Astrocyte (in vitro differentiated cells and primary cell): ENCODE measurements at regions not wholly inside any gene's neighbourhood (a gene's known extent, or its start where the extent isn't known, plus 50 kb on each side); places are given as distances from the start of the nearest gene placed in this dataset.
A peak's percentile ranks its signal among the peaks of the same experiment; 100 is the strongest.

ENCODE experiments used
- DNase-seq: peaks from one replicate; pipeline ENCODE4 v3.0.0-alpha.2; 2010; ENCODE audit warnings: low read depth
- FAIRE-seq: peaks from 2 replicates; lab custom pipeline; 2011; peaks lifted over from hg19 to GRCh38; lab: Jason Lieb, UNC
- H2AFZ ChIP-seq: 2 replicates; pipeline ENCODE4 v1.6.0; 2012; ENCODE audit warnings: low read depth, low read length, inconsistent platforms
- H3K27ac ChIP-seq: 2 replicates; pipeline ENCODE4 v1.5.1; 2011; ENCODE audit warnings: low read depth, low read length, inconsistent platforms
- H3K27me3 ChIP-seq: 2 replicates; pipeline ENCODE4 v1.6.0; 2011; ENCODE audit warnings: low read length, inconsistent platforms; ENCODE audit not compliant: insufficient read depth
- H3K36me3 ChIP-seq: 2 replicates; pipeline ENCODE4 v1.5.1; 2011; ENCODE audit warnings: low read length, inconsistent platforms; ENCODE audit not compliant: insufficient read depth
- H3K4me1 ChIP-seq: 2 replicates; pipeline ENCODE4 v1.5.1; 2011; ENCODE audit warnings: low read length, inconsistent platforms; ENCODE audit not compliant: insufficient read depth
- H3K4me2 ChIP-seq: 2 replicates; pipeline ENCODE4 v1.6.0; 2012; ENCODE audit warnings: low read length, inconsistent platforms
- H3K4me3 ChIP-seq: 2 replicates; pipeline ENCODE4 v1.5.1; 2011; ENCODE audit warnings: low read depth, mild to moderate bottlenecking, low read length, inconsistent platforms; ENCODE audit not compliant: insufficient read depth
- H3K79me2 ChIP-seq: 2 replicates; pipeline ENCODE4 v1.6.0; 2012; ENCODE audit warnings: mild to moderate bottlenecking, low read length, inconsistent platforms; ENCODE audit not compliant: insufficient read depth
- H3K9ac ChIP-seq: 2 replicates; pipeline ENCODE4 v1.6.0; 2012; ENCODE audit warnings: mild to moderate bottlenecking, low read length, inconsistent platforms
- H3K9me3 ChIP-seq: 2 replicates; pipeline ENCODE4 v1.5.1; 2012; ENCODE audit warnings: low read depth, mild to moderate bottlenecking, low read length, inconsistent platforms; ENCODE audit not compliant: insufficient read depth
- H4K20me1 ChIP-seq: 2 replicates; pipeline ENCODE4 v1.6.0; 2012; ENCODE audit warnings: low read length, inconsistent platforms; ENCODE audit not compliant: insufficient read depth
- H3K27ac Mint-ChIP-seq: one replicate; pipeline ENCODE4 v1.8.0; 2021; ENCODE audit warnings: mild to moderate bottlenecking, mixed read lengths; ENCODE audit not compliant: unreplicated experiment
- H3K27me3 Mint-ChIP-seq: one replicate; pipeline ENCODE4 v1.8.0; 2021; ENCODE audit warnings: low read depth, mixed read lengths; ENCODE audit not compliant: unreplicated experiment
- H3K36me3 Mint-ChIP-seq: one replicate; pipeline ENCODE4 v1.8.0; 2021; ENCODE audit warnings: low read depth, mixed read lengths; ENCODE audit not compliant: unreplicated experiment
- H3K4me1 Mint-ChIP-seq: one replicate; pipeline ENCODE4 v1.8.0; 2021; ENCODE audit warnings: low read depth, mixed read lengths; ENCODE audit not compliant: unreplicated experiment
- H3K4me3 Mint-ChIP-seq: one replicate; pipeline ENCODE4 v1.8.0; 2021; ENCODE audit warnings: mild to moderate bottlenecking, moderate library complexity, mixed read lengths; ENCODE audit not compliant: unreplicated experiment
- H3K9me3 Mint-ChIP-seq: one replicate; pipeline ENCODE4 v1.8.0; 2021; ENCODE audit warnings: mild to moderate bottlenecking, mixed read lengths; ENCODE audit not compliant: unreplicated experiment
- EZH2 ChIP-seq: IDR thresholded peaks from 2 replicates; pipeline ENCODE4 v1.6.1; 2012; ENCODE audit warnings: mild to moderate bottlenecking, low read length, inconsistent platforms; ENCODE audit not compliant: insufficient read depth
- TF ChIP-seq, protein P1 (sequence below): IDR thresholded peaks from 2 replicates; pipeline ENCODE4 v1.5.1; 2011; ENCODE audit warnings: low read depth, mild to moderate bottlenecking, inconsistent platforms, low read length, moderate library complexity; ENCODE audit not compliant: insufficient read depth

DNA sequence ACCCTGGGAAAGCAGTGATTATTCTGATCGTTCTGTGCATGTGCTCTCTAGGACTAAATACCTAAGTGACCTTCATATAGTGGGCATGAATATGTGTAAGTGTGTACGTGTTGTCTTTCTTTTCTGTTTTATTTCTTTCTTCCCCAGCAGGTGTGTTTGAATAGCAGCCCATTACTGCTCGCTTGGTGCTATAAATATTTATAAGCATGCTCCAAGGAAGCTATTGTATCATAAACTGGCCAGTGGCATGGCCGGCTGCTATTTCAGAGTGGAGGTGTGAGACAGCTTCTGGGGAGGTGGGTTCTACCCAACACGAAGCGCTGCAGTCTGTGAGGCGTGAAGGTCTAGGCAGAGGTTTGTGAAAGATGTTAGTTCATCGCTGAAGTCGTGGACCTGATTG, 641.8 kb downstream of the NTRK3 start:
- Histone ChIP-seq H3K4me3 (no peak overlapping the region), H3K27ac (no peak overlapping the region), H3K9me3 (no peaks in the 10 kb centered on the region), H3K36me3 (no peaks in the 10 kb centered on the region), H3K4me1 (peaks cover 30% of the 10 kb centered on the region), H3K79me2 (no peaks in the 10 kb centered on the region), H3K9ac (no peak overlapping the region), H3K4me2 (no peak overlapping the region), H3K27me3 (no peaks in the 10 kb centered on the region), H2AFZ (no peak overlapping the region), H4K20me1 (no peaks in the 10 kb centered on the region)
- DNase-seq, result no peak
- no peaks in the 10 kb centered on the region for H3K9me3 Mint-ChIP-seq
- H3K4me3 Mint-ChIP-seq, result no peak overlapping the region
- H3K36me3 Mint-ChIP-seq, result no peaks in the 10 kb centered on the region
- peaks cover 33% of the 10 kb centered on the region for H3K4me1 Mint-ChIP-seq
- H3K27ac Mint-ChIP-seq, result no peak overlapping the region
- peaks cover 5% of the 10 kb centered on the region for H3K27me3 Mint-ChIP-seq
- FAIRE-seq, result no peak
- TF ChIP-seq, protein P1, sequence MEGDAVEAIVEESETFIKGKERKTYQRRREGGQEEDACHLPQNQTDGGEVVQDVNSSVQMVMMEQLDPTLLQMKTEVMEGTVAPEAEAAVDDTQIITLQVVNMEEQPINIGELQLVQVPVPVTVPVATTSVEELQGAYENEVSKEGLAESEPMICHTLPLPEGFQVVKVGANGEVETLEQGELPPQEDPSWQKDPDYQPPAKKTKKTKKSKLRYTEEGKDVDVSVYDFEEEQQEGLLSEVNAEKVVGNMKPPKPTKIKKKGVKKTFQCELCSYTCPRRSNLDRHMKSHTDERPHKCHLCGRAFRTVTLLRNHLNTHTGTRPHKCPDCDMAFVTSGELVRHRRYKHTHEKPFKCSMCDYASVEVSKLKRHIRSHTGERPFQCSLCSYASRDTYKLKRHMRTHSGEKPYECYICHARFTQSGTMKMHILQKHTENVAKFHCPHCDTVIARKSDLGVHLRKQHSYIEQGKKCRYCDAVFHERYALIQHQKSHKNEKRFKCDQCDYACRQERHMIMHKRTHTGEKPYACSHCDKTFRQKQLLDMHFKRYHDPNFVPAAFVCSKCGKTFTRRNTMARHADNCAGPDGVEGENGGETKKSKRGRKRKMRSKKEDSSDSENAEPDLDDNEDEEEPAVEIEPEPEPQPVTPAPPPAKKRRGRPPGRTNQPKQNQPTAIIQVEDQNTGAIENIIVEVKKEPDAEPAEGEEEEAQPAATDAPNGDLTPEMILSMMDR, result no peak

DNA sequence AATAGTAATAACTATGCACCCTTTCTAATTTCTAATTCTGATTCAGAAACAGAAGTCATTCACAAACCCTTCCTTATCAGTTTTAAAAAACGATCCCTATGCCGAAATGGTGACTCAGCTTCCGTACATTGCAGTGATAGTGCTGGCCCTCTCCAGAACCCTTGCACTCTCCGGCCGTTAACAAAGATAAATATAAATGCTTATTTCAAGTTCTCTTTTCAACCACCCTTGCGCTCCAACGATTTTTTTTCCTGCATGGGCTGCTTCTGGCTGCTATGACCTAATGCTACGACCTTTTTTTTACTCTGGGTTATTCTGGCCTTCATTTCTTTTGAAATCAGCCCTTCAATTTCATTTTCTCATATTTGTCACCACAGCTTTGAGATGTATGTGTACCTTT, 646.2 kb downstream of the NTRK3 start:
- peaks cover 27% of the 10 kb centered on the region for H3K4me1 Mint-ChIP-seq
- Histone ChIP-seq H3K79me2 (no peaks in the 10 kb centered on the region), H3K36me3 (no peaks in the 10 kb centered on the region), H3K9me3 (no peaks in the 10 kb centered on the region), H3K9ac (peak overlapping the region; percentile 40), H3K4me3 (no peak overlapping the region), H4K20me1 (no peaks in the 10 kb centered on the region), H2AFZ (no peak overlapping the region), H3K27me3 (no peaks in the 10 kb centered on the region), H3K27ac (peak overlapping the region; percentile 72), H3K4me2 (peak overlapping the region; percentile 59), H3K4me1 (peaks cover 22% of the 10 kb centered on the region)
- TF ChIP-seq EZH2, result no peak
- TF ChIP-seq, protein P1, result no peak
- no peak for FAIRE-seq
- H3K27ac Mint-ChIP-seq, result peak overlapping the region; percentile 96
- no peaks in the 10 kb centered on the region for H3K36me3 Mint-ChIP-seq
- H3K27me3 Mint-ChIP-seq, result peaks cover 5% of the 10 kb centered on the region
- H3K4me3 Mint-ChIP-seq, result no peak overlapping the region
- no peaks in the 10 kb centered on the region for H3K9me3 Mint-ChIP-seq
- peak; percentile 80 for DNase-seq

DNA sequence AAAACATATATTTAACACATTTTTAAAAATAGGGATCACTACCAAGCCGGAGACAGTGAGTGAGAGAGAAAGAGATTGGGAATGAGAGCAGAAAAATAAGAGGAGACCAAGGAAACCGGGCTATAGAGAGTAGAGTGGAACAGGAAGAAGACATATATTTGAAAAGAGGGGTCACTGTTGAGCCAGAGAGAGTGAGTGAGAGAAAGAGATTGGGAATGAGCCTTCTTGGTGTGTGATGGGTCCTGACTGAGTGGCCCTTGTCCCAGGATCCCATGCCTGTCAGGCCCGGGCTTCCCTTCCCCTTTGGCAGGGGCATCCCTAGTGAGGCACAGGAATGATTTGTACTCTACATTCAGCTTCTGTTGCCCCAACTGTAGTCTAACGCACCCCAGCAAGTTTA, 646.6 kb downstream of the NTRK3 start:
- FAIRE-seq (no peak), DNase-seq (no peak)
- Histone ChIP-seq H3K36me3 (no peaks in the 10 kb centered on the region), H3K4me3 (peak overlapping the region; percentile 18), H3K4me1 (peaks cover 22% of the 10 kb centered on the region), H2AFZ (no peak overlapping the region), H3K27me3 (no peaks in the 10 kb centered on the region), H3K4me2 (peak overlapping the region; percentile 59), H3K27ac (peak overlapping the region; percentile 72), H3K79me2 (no peaks in the 10 kb centered on the region), H4K20me1 (no peaks in the 10 kb centered on the region), H3K9ac (peak overlapping the region; percentile 40), H3K9me3 (no peaks in the 10 kb centered on the region)
- H3K4me1 Mint-ChIP-seq, result peaks cover 27% of the 10 kb centered on the region
- no peak for TF ChIP-seq EZH2
- TF ChIP-seq, protein P1, result no peak
- H3K27ac Mint-ChIP-seq, result peak overlapping the region; percentile 96
- H3K27me3 Mint-ChIP-seq, result peaks cover 3% of the 10 kb centered on the region
- no peak overlapping the region for H3K4me3 Mint-ChIP-seq
- H3K36me3 Mint-ChIP-seq, result no peaks in the 10 kb centered on the region
- H3K9me3 Mint-ChIP-seq, result no peaks in the 10 kb centered on the region
